ENCODE measurements at regions not wholly inside any gene's neighbourhood (a gene's known extent, or its start where the extent isn't known, plus 50 kb on each side); places are given as distances from the start of the nearest gene placed in this dataset.
"Not testable (repeated sequence)": the region's sequence is repeated elsewhere in the genome, so short reads cannot be mapped to it uniquely, and the experiment has no call there.

DNA sequence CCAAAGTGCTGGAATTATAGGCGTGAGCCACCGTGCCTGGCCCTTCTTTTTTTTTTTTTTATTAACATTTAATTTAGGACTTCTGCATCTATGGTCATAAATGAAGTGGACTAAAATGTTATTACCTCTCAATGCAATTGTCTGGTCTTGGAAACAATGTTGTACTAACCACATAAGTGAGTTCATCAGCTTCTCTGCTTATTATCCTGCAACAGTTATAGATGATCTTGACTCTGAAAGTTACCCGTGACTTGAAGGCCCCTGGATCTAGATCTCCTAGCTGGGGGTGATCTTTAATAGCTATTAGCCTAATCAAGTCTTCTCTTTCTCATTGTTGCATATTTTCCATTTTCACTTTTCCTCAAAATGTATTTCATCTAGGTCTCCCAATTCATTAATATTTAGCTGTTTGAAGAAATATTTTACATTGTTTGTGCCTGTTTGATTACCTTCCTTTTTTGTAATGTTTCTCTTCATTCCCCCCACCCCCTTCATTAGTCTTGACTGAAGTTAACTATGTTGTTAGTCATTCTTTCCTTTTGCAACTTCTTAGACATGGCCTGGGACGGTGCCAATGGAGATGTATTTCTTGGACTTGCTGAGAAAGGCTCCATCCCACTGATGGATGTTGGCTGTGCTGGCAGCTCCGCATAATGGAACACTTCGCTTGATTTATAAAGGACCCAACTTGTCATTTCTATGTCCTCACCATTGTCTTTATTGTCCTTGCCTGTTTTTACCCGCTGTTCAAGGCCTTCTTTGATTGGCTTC, 141.6 kb upstream of the RIOK3 start:
- DNase-seq (ENCODE audit: low spot score) = no peak

DNA sequence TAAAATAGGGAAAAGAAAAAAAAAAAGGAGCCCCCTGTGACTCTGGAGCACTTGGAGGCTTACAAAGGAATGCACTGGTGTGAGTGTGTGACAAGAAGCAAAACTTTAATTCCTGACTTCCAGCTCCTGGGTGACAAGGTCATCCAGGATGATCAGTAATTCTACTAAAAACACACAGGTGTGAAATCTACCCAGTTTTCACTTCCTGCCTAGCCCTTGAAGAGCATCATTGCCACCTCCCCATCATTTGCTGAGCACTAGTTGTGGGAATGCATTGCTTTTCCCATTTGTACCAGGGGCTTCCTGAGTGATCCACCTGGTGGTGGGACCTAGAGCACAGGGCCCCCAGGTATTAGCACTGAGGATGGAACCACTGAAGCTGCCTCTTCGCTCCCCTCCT, 139.7 kb upstream of the RIOK3 start:
- DNase-seq (ENCODE audit: low spot score) = no peak

DNA sequence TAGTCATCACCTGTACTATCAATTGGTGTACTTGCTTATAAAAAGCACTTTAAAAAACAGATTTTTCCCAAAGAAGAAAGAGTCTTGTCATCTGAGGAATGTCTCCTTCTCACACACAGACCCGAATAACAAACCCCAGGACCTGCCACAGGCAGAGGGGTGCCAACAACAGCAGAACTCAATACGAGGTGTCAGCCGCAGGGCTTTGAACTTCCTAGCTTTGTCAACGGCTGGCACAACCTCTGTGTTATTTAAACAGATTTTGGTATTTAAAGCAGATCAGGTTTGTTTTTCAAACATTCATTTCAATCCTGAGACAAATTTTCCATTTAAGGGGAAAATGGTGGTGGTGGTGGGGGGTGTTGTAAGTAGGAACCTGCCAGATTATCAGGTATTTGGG, 138.4 kb upstream of the RIOK3 start:
- no peak for DNase-seq (ENCODE audit: low spot score)

DNA sequence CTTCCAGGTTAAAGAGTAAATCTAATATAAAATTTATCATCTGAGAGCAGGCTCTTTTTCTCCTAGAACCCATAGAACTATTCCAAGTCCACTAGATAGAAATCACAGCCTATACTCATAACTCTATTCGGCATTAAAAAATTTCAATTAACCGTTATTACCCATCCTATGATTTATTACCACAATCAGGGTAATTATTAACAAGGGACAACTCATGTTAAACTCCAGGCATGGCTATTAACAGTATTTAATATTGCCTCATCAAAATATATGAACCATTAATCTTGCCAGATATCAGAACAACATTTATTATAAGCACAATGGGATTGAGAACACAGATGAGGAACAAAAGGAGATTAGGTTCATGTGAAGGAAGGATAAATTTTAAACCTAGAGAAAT, 136.8 kb upstream of the RIOK3 start:
- DNase-seq (ENCODE audit: low spot score) = no peak

DNA sequence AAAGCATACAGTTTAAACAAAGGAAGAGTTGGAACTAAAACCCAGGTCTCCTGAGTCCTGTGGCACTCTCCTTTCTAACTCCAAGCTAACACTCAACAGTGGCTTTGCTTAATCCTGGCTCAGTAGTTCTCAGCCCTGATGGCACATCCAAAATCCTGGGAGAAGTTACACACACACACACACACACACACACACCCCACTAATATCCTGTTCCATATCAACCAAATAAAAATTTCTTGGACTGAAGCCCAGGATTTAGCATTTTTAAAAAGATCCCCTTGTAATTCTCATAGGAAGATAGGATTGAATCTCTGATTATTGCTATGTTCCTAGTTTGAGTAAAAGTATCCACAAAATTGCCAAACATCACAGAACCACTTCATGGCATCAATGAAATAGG, 136.1 kb upstream of the RIOK3 start:
- DNase-seq (ENCODE audit: low spot score) = no peak

DNA sequence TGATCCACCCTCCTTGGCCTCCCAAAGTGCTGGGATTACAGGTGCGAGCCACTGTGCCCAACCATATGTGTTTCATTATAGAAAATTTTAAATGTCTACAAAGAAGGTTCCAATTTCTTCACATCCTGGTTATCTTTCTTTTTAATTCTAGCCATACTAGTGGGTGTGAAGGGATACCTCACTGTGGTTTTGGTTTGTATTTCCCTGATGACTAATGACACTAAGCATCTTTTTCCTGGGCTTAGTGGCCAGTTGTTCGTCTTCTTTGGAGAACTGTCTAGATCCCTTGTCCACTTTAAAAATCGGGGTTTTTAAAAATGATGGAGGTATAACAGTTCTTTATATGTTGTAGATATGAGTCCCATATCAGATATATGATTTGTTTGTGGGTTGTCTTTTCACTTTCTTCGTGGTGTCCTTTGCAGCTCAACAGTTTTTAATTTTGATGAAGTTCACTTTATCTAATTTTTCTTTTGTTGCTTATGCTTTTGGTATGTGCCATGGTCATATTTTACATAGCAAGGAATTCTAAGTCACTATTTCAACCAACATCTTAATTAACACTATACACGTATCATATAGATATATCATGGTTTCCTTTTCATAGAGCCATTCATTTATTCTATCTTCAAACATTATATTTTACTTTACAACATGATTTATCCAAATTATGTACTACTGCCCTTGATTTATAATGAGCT, 135.0 kb upstream of the RIOK3 start:
- no peak for DNase-seq (ENCODE audit: low spot score)

DNA sequence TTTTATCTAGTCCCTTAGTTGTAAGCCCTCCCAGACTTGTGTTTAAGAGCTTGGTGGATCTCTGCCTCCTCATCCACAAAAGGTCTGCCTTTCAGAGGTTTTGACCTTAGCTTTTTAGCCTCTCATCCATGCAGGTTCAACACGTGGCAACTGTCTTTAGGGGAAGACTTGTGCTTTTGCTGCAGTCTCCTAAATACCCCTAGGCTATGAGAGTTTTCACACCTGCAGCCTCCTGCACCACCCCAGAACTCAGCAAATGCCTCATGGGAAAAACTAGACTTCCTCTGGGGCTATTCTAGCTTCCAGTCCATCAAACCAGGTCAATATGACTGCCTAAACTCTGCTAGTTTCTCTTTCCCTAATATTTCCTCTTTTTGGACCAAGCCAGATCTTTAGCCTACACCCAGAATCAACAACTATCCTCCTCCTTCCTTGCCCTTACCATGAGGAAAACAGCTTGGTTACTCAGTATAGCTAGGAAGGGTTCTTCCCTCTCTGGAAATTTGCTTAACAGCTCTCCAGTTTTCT, 132.3 kb upstream of the RIOK3 start:
- no peak for DNase-seq (ENCODE audit: low spot score)

DNA sequence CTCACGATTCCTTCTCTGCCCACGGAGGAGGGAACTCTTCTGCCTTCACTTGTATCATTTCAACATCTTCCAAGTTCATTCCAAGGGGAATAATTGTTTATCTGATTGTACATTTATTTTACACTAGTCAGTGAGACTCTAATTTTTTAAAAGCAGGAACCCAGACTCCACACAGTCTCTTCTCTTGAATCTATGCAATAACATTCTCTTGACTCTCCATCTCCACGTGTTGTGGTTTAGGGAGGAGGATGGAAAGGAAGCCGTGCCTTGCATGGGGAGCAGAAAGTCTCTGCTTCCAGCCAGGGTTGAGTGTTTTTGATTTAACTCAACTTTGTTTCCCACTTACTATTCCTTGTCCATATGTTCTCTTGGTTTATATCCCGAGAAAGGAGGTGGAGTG, 131.1 kb upstream of the RIOK3 start:
- DNase-seq (ENCODE audit: low spot score) = no peak

DNA sequence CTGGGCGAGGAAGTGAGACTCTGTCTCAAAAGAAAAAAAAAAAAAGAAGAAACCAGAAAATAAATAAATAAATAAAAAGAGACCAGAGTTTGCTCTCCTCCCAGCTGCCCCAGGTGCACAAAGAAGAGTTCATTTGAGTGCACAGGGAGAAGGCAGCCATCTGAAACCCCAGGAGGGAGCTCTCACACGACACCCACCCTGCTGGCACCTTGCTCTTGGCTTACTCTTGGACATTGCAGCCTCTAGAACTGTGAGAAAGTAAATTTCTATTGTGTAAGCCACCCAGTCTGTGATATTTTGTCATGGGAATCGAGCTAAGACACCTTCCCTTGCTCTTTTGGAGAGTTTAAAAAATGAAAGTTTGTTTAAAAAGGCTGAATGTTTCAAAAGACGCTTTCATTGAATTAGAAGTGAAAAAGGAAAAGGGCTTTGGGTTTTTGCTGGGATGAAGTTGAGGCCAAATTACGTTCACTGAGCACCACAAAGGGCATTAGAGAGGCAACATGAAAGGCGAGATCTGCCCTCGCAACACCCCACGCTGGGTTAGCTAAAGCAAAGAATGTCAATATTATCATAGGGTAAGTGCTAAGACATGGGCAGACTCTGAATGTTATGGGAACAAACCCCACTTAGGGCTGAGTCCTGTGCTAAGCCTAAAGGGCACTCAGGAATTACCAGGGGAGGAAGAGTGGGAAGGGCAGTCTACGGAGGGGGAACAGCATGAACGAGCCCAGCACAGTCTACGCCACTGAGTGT, 128.9 kb upstream of the RIOK3 start:
- no peak for DNase-seq (ENCODE audit: low spot score)

DNA sequence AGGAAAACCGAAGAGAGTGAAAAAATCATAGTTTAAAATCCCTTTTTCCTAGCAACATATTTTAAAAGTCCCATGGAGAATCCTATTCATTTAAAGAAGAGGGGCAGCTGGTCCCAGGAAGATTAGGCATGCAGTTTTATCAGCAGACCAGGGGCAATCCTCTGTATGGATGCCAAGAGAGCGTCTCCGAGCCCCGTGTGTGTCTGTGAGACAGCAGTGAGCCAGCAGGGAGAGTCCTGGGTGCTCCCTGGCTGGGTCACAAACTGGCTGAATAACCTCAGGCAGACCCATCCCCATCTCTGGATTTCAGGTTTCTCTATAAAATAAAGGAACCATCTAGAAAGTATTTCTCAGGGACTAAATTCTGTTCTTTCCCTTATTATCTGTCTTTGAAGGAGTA, 128.2 kb upstream of the RIOK3 start:
- peak; percentile 71 for DNase-seq (ENCODE audit: low spot score)

DNA sequence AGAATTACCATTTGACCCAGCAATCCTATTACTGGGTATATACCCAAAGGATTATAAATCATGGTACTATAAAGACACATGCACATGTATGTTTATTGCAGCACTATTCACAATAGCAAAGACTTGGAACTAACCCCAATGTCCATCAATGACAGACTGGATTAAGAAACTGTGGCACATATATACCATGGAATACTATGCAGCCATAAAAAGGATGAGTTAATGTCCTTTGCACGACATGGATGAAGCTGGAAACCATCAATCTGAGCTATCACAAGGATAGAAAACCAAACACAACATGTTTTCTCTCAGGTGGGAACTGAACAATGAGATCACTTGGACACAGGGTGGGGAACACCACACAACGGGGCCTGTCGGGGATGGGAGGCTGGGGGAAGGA, 123.4 kb upstream of the RIOK3 start:
- not testable (repeated sequence) for DNase-seq (ENCODE audit: low spot score)

DNA sequence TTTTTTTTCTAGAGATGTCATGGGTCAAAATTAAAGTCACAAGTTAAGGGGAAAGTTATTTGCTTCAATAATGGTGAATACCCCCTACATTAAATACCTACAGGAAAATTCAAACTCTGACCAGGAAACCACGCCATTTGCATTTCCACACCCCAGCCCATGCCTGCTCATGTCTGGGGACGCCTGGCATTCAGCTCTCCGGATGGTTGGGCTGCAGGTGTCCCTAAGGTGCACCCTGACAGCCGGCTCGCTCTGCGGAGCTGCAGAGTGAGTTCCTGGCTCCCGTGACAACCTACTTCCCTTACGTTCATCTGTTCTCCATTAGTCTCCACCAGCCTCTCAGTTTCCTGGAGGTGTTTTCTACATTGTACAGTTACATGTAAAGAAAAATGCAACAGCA, 122.7 kb upstream of the RIOK3 start:
- DNase-seq (ENCODE audit: low spot score) = no peak

DNA sequence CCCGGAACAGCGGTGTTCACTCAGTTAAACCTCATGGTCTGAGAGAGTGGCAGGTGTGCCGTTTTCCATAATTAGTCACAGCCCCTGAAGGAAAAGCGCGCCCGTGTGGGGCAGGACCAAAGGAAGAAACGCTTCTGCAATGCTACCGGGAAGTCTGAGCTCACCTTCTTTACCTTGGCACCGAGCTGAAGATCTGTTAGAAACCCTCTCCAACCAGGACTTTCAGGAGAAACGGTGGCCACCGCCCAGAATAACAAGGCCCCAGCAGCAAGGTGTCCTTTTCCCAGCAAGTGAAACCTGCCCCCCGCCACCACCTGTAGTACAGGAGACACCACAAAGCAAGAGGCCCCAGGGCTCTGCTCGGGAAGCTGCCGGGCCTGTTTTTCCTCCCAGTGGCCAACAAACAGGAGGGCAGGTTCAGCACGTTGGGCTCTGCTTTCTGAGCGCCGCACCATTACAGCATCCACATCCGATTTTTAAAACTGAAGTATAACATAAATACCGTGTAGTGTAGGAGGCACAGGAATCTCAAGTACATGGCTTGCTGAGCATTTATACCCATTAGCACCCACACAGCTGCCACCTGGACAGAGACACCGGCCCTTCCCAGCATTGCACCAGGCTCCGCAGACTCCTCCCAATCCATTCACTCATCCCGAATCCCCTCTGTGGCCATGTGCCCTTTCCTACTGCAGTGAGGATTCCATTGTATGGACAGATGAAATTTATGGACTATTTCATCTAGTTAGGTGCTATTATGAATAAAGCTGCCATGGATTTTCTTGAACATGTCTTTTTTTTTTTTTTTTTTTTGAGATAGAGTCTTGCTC, 121.8 kb upstream of the RIOK3 start:
- DNase-seq (ENCODE audit: low spot score) = no peak

DNA sequence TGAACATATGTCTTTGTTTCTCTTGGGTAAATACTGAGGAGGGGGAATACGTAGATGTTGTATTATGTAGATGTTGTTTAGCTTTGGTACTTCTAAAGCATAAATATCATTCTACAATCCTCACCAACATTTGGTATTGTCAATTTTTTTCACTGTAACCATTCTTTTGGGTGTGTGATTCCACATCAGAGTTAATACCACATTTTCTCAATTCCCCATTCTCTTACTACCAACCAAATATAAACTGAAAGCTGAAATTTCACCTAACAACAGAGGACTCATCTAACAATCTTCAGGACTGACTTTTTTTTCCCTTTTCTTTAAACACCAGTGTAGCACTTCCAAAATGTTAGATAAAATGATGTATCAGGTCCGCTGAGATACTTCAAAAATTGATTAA, 120.7 kb upstream of the RIOK3 start:
- no peak for DNase-seq (ENCODE audit: low spot score)

DNA sequence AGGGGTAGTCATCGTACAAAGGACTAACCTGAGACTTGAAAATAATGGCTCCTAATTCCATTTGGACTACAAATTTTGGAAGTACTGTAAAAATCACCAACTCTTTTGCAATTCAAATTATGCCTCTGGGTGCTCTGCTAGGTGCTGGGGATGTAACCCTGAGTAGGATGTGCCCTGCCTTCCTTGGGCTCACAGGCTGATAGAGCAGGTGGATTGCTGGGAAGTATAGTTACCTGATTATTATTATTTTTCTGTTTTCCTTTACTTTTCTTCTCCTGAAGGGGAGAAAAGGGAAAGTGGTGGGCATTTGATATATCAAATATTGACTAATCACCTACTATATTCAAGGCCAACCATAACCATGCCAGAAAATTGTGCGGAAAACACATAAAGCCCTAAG, 119.3 kb upstream of the RIOK3 start:
- no peak for DNase-seq (ENCODE audit: low spot score)

DNA sequence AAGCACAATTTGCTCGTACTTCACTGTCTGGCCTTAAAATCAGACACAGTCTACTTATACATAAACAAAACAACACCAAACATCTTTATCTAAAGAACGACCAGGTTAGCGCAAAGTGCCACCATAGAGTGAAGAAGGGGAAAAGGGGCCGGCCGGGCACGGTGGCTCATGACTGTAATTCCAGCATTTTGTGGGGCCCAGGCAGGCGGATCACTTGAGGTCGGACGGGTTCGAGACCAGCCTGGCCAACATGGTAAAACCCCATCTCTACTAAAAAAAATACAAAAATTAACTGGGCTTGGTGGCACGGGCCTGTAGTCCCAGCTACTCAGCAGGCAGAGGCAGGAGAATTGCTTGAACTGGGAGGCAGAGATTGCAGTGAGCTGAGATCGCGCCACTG, 118.5 kb upstream of the RIOK3 start:
- no peak for DNase-seq (ENCODE audit: low spot score)

DNA sequence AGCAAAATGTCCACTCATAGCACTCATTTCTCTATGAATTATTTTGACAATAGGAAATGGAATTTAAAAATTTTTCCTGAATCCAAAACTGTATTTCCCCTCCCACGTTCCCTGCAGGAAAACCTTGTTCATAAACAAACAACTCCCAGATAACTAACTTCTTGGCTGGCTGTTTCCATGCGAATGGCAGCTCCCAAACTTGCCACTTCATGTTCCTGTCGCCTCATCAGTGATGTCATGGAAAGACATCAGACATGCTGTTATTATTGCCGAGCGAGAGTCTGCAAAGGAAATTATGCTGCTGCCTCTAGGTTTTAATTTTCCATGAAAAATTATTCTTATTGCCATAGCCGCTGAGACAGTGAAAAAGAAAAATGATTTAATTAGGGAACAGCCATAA, 117.0 kb upstream of the RIOK3 start:
- DNase-seq (ENCODE audit: low spot score) = no peak

DNA sequence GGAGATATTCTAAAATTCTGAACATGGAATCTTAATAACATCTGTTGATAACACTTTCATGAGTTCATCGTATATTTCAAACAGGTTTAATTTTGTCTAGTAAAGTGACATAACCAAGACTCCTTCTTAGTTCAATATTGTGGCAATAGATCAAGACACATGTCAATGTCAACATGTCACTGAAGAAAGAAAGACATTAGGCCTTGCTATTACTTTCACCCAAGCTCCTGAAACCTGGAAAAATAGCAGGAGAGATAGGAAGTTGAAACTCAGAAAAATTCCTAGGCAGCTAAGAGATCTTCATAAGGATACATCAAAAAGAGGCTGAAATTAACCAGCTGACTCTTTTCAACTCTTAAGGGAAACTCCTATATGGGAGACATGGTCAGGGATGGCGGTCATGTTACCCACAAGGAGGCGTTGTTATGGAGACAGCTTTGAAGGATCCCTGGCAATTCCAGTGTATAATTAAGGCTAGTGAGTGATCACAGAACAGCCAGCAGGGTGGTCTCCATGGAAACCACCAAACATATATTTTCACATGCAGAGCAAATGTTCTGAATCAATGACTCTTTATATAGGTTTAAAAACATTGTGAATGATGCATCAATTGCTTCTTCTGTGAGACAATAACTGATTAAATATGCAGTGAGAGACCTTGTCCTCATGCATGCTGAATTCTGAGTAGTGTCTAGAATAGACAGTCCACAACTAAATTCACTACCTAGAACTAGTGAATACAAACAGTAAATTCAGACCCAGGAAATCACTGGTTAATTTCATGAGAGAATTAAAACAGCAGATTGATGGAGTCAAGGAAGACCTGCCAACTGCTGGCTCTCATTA, 115.3 kb upstream of the RIOK3 start:
- no peak for DNase-seq (ENCODE audit: low spot score)

DNA sequence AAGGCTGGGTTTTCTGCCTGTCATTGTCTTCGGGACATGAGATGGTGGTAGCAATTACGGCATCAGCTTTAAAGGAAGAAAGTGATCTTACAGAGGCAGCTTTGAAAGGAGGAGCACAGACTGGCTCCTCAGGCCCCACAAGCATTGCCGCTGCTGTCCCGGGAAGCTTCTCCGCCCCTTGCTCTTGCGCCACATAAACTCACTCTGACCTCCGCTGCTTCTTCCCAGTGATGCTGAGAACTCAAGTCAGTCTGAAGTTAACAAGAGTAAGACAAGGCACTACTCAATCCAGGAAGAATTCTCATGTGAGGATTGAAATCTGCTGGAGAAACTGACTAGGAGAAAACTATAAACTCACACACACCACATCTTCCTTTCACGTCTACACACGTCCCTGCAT, 112.4 kb upstream of the RIOK3 start:
- no peak for DNase-seq (ENCODE audit: low spot score)

DNA sequence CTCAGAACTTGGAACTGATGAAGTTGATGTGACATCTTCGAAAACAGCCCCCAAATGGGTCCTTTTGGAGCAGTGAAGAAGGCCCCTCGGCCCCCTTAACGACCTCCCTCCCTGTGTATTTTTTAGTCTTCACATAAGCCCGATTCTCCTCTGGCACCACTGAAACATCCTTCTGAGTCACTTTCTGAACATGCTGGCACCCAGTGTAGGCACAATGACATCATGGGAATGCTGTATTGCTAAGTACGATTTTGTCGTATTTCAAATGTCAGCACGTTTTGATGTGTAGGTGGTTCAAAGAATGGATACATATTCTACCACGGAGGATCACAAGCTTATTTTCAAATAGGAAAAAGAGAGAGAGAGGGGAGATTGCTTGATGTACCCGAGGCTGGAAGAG, 111.7 kb upstream of the RIOK3 start:
- DNase-seq (ENCODE audit: low spot score) = no peak

DNA sequence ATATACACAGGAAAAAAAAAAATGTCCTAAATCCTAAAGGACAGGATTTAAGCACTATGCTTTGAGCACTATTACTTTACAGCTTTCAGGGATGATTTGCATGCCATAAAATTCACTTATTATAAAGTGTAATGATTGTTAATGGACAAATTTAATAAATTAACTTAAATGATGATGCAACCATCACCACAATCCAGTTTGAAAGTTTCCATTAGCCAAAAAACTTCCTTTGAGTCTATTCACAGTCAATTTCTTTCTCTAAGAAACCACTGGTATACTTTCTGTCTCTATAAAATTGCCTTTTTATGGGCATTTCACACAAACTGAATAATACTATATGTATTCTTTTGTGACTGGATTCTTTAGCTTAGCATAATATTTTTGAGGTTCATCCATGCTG, 111.1 kb upstream of the RIOK3 start:
- DNase-seq (ENCODE audit: low spot score) = no peak
